Ishikawa (cell line): ENCODE measurements at regions not wholly inside any gene's neighbourhood (a gene's known extent, or its start where the extent isn't known, plus 50 kb on each side); places are given as distances from the start of the nearest gene placed in this dataset.

Experiments
- NFIC ChIP-seq: IDR thresholded peaks from 2 replicates; pipeline ENCODE4 v1.6.1; 2012
- RAD21 ChIP-seq: IDR thresholded peaks from 2 replicates; pipeline ENCODE4 v1.6.1; 2012; ENCODE audit warnings: low read depth
- TAF1 ChIP-seq: IDR thresholded peaks from 2 replicates; pipeline ENCODE4 v1.6.1; 2012; ENCODE audit warnings: low read depth, mild to moderate bottlenecking
- TF ChIP-seq, protein P1 (sequence below): IDR thresholded peaks from 2 replicates; pipeline ENCODE4 v1.6.1; 2012

GRCh38 chr9:117480729-117481128, 65.9 kb upstream of the ASTN2 start:
- TF ChIP-seq NFIC (no peak), RAD21 (no peak), TAF1 (no peak)
- TF ChIP-seq, protein P1, sequence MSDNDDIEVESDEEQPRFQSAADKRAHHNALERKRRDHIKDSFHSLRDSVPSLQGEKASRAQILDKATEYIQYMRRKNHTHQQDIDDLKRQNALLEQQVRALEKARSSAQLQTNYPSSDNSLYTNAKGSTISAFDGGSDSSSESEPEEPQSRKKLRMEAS = no peak
